Uterus (tissue), 3 donors: ENCODE measurements at regions not wholly inside any gene's neighbourhood (a gene's known extent, or its start where the extent isn't known, plus 50 kb on each side); places are given as distances from the start of the nearest gene placed in this dataset.

Experiments
- DNase-seq, 2 donors: peaks; one replicate each; pipeline ENCODE4 v3.0.0-alpha.2; 2019 to 2020
- H3K27ac ChIP-seq, 2 donors: fragments of 200-600 bp; sonication (generic); 1 replicate in 1 of 2; 2 replicates in 1 of 2; pipeline ENCODE4 v1.5.1; 2016 to 2018
- H3K27me3 ChIP-seq, 2 donors: fragments of 200-600 bp; sonication (generic); one replicate each; pipeline ENCODE4 v1.5.1; 2018 to 2019; ENCODE audit warnings: control low read depth in 1 of 2
- H3K36me3 ChIP-seq, 2 donors: fragments of 200-600 bp; sonication (generic); one replicate each; pipeline ENCODE4 v1.5.1; 2019; ENCODE audit warnings: control low read depth in 1 of 2
- H3K4me1 ChIP-seq, 2 donors: fragments of 200-600 bp; sonication (generic); one replicate each; pipeline ENCODE4 v1.5.1; 2018 to 2019; ENCODE audit warnings: control low read depth in 1 of 2
- H3K4me3 ChIP-seq, 2 donors: fragments of 200-600 bp; sonication (generic); 1 replicate in 1 of 2; 2 replicates in 1 of 2; pipeline ENCODE4 v1.5.1; 2018 to 2019; ENCODE audit warnings: mild to moderate bottlenecking in 1 of 2
- H3K9me3 ChIP-seq, 2 donors: fragments of 200-600 bp; sonication (generic); one replicate each; pipeline ENCODE4 v1.5.1; 2019; ENCODE audit warnings: control low read depth in 1 of 2
- POLR2A ChIP-seq, 2 donors: fragments of 450-650 bp; IDR thresholded peaks; one replicate each; pipeline ENCODE4 v1.6.1; 2016; ENCODE audit warnings: antibody characterized with exemption in 2 of 2, mild to moderate bottlenecking in 1 of 2, moderate library complexity in 1 of 2
- intact Hi-C: fragments of 100-400 bp; cut with DNase I; formaldehyde crosslinking; loops from one replicate; pipeline ENCODE4 v1.15.1; 2023; ENCODE audit warnings: low total_unique reads
- TF ChIP-seq, protein P1 (sequence below), 4 experiments: fragments of 200-600 bp in 2 of 4; fragments of 450-650 bp in 2 of 4; sonication (generic) in 2 of 4; IDR thresholded peaks; one replicate each; pipeline ENCODE4 v1.5.1; 2016 to 2019; ENCODE audit warnings: antibody characterized with exemption in 4 of 4, mild to moderate bottlenecking in 2 of 4, moderate library complexity in 1 of 4
- donor health status: DM: yes; HTN: yes; CAD: no.

DNA sequence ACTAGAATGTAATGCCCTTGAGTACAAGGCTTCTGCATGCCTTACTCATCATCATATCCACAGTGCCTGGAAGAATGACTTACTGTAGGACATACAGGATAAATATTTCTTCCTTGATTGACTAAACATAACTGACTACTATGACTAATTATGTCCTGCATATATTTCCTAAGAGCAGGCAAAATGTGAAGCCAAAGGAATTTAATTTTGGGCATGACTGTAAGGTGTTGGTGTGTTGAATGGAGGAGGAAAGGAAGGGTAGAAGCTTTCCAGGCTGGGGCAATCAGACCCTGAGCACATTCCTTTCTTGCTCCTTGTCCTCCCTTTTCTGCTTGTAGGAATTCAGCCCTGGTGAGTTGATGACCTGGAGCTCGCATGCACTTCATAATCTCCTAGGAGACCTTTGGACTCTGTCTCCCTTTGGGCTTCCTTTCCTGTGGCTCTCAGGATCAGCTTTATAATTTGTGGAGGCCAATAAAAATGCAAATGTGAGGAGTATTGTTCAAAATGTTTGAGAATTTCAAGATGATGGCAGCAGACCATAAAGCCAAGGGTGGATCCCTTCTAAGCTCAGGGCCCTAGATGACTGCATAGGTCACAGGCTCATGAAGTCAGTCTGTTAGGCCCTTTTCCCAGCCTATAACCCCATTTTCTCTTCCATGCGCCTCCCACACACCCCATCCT, 174.0 kb downstream of the HMHB1 start:
- intact Hi-C loops, result no loop called here
- Histone ChIP-seq H3K9me3 (no peaks in the 10 kb centered on the region), H3K27ac (peak overlapping the region; percentile 35 to 63), H3K36me3 (no peaks in the 10 kb centered on the region), H3K4me1 (peaks cover 2 to 4% of the 10 kb centered on the region in 2 donors), H3K4me3 (no peak overlapping the region), H3K27me3 (no peaks in the 10 kb centered on the region)
- no peak for DNase-seq
- TF ChIP-seq, protein P1, sequence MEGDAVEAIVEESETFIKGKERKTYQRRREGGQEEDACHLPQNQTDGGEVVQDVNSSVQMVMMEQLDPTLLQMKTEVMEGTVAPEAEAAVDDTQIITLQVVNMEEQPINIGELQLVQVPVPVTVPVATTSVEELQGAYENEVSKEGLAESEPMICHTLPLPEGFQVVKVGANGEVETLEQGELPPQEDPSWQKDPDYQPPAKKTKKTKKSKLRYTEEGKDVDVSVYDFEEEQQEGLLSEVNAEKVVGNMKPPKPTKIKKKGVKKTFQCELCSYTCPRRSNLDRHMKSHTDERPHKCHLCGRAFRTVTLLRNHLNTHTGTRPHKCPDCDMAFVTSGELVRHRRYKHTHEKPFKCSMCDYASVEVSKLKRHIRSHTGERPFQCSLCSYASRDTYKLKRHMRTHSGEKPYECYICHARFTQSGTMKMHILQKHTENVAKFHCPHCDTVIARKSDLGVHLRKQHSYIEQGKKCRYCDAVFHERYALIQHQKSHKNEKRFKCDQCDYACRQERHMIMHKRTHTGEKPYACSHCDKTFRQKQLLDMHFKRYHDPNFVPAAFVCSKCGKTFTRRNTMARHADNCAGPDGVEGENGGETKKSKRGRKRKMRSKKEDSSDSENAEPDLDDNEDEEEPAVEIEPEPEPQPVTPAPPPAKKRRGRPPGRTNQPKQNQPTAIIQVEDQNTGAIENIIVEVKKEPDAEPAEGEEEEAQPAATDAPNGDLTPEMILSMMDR (IDR thresholded peaks at IDR 0.05), result no peak
- no peak for TF ChIP-seq POLR2A (IDR thresholded peaks at IDR 0.05)

DNA sequence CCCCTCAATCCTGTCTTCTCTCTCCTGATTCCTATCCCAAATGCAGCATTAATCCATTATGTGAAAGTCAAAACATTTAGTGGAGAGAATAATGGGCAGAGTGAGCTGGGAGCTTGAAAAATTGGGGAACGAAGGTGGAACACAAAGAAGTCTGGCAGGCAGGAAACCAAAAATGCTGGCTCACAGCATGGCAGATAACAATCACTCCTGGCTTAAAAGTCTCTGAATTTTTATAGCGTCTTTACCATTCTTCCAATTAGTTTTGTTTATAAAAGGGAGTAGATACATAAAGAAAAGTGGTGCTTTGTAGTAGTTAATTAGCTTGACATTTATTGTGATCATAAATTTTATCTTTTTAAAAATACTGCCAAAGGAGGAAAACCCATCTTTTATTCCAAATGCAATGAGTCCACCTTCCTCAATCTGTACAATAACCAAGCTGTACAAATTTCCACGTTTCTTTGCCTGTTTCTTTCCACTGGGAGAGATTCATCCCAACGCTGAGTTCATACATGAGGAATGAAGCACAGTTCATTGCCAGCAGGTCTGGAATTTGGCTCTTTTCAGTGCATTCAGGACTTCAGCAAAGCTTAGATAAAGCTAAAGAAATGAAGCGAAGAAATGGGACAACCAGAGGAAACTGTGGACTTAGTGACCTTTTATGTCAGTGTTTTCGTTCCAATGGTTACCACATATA, 174.7 kb downstream of the HMHB1 start:
- DNase-seq, result peak; percentile 19 to 21

DNA sequence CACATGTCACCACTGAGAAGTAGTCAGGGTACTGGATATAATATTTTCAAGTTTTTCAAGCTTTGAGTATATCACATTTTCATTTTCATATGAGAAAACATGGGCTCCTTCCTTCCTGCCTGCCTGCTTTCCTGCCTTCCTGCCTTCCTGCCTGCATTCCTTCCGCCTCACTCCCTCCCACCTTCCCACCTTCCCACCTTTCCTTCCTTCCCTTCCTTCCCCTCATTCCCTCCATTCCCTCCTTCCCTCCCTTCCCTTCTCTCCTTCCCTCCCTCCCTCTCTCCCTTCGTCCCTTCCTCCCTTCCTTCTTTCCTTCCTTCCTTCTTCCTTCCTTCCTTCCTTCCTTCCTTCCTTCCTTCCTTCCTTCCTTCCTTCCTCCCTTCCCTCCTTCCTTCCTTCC, 175.3 kb downstream of the HMHB1 start:
- H3K9me3 ChIP-seq, result no peaks in the 10 kb centered on the region
- TF ChIP-seq, protein P1 (IDR thresholded peaks at IDR 0.05), result no peak
- H3K4me3 ChIP-seq, result no peak overlapping the region
- H3K27ac ChIP-seq, result peak overlapping the region; percentile 35 to 63
- peaks cover 2 to 4% of the 10 kb centered on the region in 2 donors for H3K4me1 ChIP-seq
- no peaks in the 10 kb centered on the region for H3K36me3 ChIP-seq
- no peak for DNase-seq
- intact Hi-C loops, result no loop called here
- no peaks in the 10 kb centered on the region for H3K27me3 ChIP-seq

More for the DNA sequence above, 174.7 kb downstream of the HMHB1 start:
- intact Hi-C loops, result no loop called here
- Histone ChIP-seq H3K27me3 (no peaks in the 10 kb centered on the region), H3K27ac (peak overlapping the region; percentile 35 to 63), H3K9me3 (no peaks in the 10 kb centered on the region), H3K4me3 (no peak overlapping the region), H3K36me3 (no peaks in the 10 kb centered on the region), H3K4me1 (peaks cover 2 to 4% of the 10 kb centered on the region in 2 donors)
- TF ChIP-seq, protein P1 (IDR thresholded peaks at IDR 0.05), result no peak
- no peak for TF ChIP-seq POLR2A (IDR thresholded peaks at IDR 0.05)

DNA sequence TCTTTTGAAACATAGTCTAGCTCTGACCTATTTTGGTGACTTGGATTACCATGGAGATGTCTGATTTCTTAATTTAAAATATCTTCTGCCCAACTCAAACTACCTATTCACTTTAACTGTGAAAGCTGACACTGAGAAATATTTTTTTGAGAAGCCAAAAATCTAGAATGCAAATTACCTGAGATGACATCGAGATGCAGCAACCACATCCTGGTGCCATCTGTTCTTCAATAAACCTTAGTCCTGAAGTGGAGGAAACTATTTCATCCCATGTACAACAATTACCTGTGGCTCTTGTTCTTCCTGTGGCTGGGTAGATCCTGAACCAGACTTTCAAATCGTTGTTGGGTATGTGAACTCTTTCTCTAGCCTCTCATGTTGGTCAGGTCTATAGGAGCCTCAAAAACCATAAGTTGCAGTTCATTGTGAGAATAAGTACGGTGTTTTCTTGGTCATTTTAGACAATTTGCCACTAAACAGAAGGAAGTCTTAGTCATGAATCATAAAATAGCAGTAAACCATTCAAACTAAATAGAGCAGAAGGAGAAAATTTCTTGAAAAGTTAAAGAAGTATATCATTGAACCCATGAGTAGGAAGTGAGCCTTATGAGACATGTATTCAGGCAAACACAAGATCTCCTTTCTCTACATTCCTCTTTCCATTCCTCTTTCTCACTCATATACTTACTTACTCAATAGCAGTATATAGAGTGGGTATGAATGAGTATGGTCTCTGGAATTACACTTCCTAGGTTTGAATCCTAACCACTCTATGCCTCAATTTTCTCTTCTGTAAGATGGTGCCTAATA, 176.0 kb downstream of the HMHB1 start:
- no peak overlapping the region for H3K4me3 ChIP-seq
- TF ChIP-seq POLR2A (IDR thresholded peaks at IDR 0.05), result no peak
- TF ChIP-seq, protein P1 (IDR thresholded peaks at IDR 0.05), result no peak

More for the DNA sequence above, 176.0 kb downstream of the HMHB1 start:
- Histone ChIP-seq H3K36me3 (no peaks in the 10 kb centered on the region), H3K27me3 (no peaks in the 10 kb centered on the region), H3K4me1 (peaks cover 2 to 4% of the 10 kb centered on the region in 2 donors), H3K9me3 (no peaks in the 10 kb centered on the region), H3K27ac (peak overlapping the region; percentile 35 to 63)
- no peak for DNase-seq
- intact Hi-C loops, result no loop called here
